ENCODE measurements at regions not wholly inside any gene's neighbourhood (a gene's known extent, or its start where the extent isn't known, plus 50 kb on each side); places are given as distances from the start of the nearest gene placed in this dataset.

- Histone ChIP-seq H3K4me3 (ENCODE audit: low read length in 2 of 2) (no peak overlapping the region), H3K27ac (ENCODE audit: low read depth in 1 of 2, low read length in 1 of 2) (peak overlapping the region in 1 of 2 donors; percentile 1), H3K4me1 (ENCODE audit: control insufficient read depth in 2 of 2, insufficient read depth in 2 of 2, low read length in 2 of 2) (no peaks in the 10 kb centered on the region), H3K27me3 (ENCODE audit: control insufficient read depth in 2 of 2, insufficient read depth in 1 of 2, low read length in 1 of 2) (no peaks in the 10 kb centered on the region), H3K9me3 (ENCODE audit: control insufficient read depth in 2 of 2, insufficient read depth in 1 of 2, low read length in 1 of 2) (no peaks in the 10 kb centered on the region), H3K36me3 (ENCODE audit: control insufficient read depth in 2 of 2, insufficient read depth in 2 of 2, low read length in 1 of 2) (no peaks in the 10 kb centered on the region)
- WGBS, result 84% methylated on average over 12 of the region's 12 CpGs
- no peak for DNase-seq (ENCODE audit: low read depth in 6 of 9, low spot score in 9 of 9)
Observed at GRCh38 chr13:106858903-106859532, 291.1 kb upstream of the ARGLU1 start.

GRCh38 chr13:106852436-106852835 lies 284.5 kb upstream of the ARGLU1 start:
- 92% methylated on average over 8 of the region's 8 CpGs for WGBS
- Histone ChIP-seq H3K36me3 (ENCODE audit: control insufficient read depth in 2 of 2, insufficient read depth in 2 of 2, low read length in 1 of 2) (no peaks in the 10 kb centered on the region), H3K4me3 (ENCODE audit: low read length in 2 of 2) (no peak overlapping the region), H3K9me3 (ENCODE audit: control insufficient read depth in 2 of 2, insufficient read depth in 1 of 2, low read length in 1 of 2) (no peaks in the 10 kb centered on the region), H3K4me1 (ENCODE audit: control insufficient read depth in 2 of 2, insufficient read depth in 2 of 2, low read length in 2 of 2) (no peaks in the 10 kb centered on the region), H3K27ac (ENCODE audit: low read depth in 1 of 2, low read length in 1 of 2) (no peak overlapping the region), H3K27me3 (ENCODE audit: control insufficient read depth in 2 of 2, insufficient read depth in 1 of 2, low read length in 1 of 2) (no peaks in the 10 kb centered on the region)
- DNase-seq (ENCODE audit: low read depth in 6 of 9, low spot score in 9 of 9), result no peak

GRCh38 chr13:106850973-106851650 lies 283.2 kb upstream of the ARGLU1 start:
- 94% methylated on average over 7 of the region's 7 CpGs for WGBS
- Histone ChIP-seq H3K27me3 (ENCODE audit: control insufficient read depth in 2 of 2, insufficient read depth in 1 of 2, low read length in 1 of 2) (no peaks in the 10 kb centered on the region), H3K27ac (ENCODE audit: low read depth in 1 of 2, low read length in 1 of 2) (no peak overlapping the region), H3K9me3 (ENCODE audit: control insufficient read depth in 2 of 2, insufficient read depth in 1 of 2, low read length in 1 of 2) (no peaks in the 10 kb centered on the region), H3K4me1 (ENCODE audit: control insufficient read depth in 2 of 2, insufficient read depth in 2 of 2, low read length in 2 of 2) (no peaks in the 10 kb centered on the region), H3K36me3 (ENCODE audit: control insufficient read depth in 2 of 2, insufficient read depth in 2 of 2, low read length in 1 of 2) (no peaks in the 10 kb centered on the region), H3K4me3 (ENCODE audit: low read length in 2 of 2) (no peak overlapping the region)
- DNase-seq (ENCODE audit: low read depth in 6 of 9, low spot score in 9 of 9), result no peak

- Histone ChIP-seq H3K36me3 (ENCODE audit: control insufficient read depth in 2 of 2, insufficient read depth in 2 of 2, low read length in 1 of 2) (no peaks in the 10 kb centered on the region), H3K27me3 (ENCODE audit: control insufficient read depth in 2 of 2, insufficient read depth in 1 of 2, low read length in 1 of 2) (no peaks in the 10 kb centered on the region), H3K4me3 (ENCODE audit: low read length in 2 of 2) (no peak overlapping the region), H3K4me1 (ENCODE audit: control insufficient read depth in 2 of 2, insufficient read depth in 2 of 2, low read length in 2 of 2) (no peaks in the 10 kb centered on the region), H3K9me3 (ENCODE audit: control insufficient read depth in 2 of 2, insufficient read depth in 1 of 2, low read length in 1 of 2) (no peaks in the 10 kb centered on the region), H3K27ac (ENCODE audit: low read depth in 1 of 2, low read length in 1 of 2) (no peak overlapping the region)
- WGBS, result 88% methylated on average over 5 of the region's 5 CpGs
- DNase-seq (ENCODE audit: low read depth in 6 of 9, low spot score in 9 of 9), result no peak
Observed at GRCh38 chr13:106846571-106847448, 278.9 kb upstream of the ARGLU1 start.

GRCh38 chr13:106836186-106836802 lies 268.4 kb upstream of the ARGLU1 start:
- Histone ChIP-seq H3K36me3 (ENCODE audit: control insufficient read depth in 2 of 2, insufficient read depth in 2 of 2, low read length in 1 of 2) (no peaks in the 10 kb centered on the region), H3K4me1 (ENCODE audit: control insufficient read depth in 2 of 2, insufficient read depth in 2 of 2, low read length in 2 of 2) (no peaks in the 10 kb centered on the region), H3K9me3 (ENCODE audit: control insufficient read depth in 2 of 2, insufficient read depth in 1 of 2, low read length in 1 of 2) (no peaks in the 10 kb centered on the region), H3K27ac (ENCODE audit: low read depth in 1 of 2, low read length in 1 of 2) (no peak overlapping the region), H3K4me3 (ENCODE audit: low read length in 2 of 2) (no peak overlapping the region), H3K27me3 (ENCODE audit: control insufficient read depth in 2 of 2, insufficient read depth in 1 of 2, low read length in 1 of 2) (no peaks in the 10 kb centered on the region)
- 79% methylated on average over 4 of the region's 4 CpGs for WGBS
- no peak for DNase-seq (ENCODE audit: low read depth in 6 of 9, low spot score in 9 of 9)

GRCh38 chr13:106835477-106835876 lies 267.5 kb upstream of the ARGLU1 start:
- 56% methylated on average over 1 of the region's 1 CpG for WGBS
- Histone ChIP-seq H3K27me3 (ENCODE audit: control insufficient read depth in 2 of 2, insufficient read depth in 1 of 2, low read length in 1 of 2) (no peaks in the 10 kb centered on the region), H3K4me1 (ENCODE audit: control insufficient read depth in 2 of 2, insufficient read depth in 2 of 2, low read length in 2 of 2) (no peaks in the 10 kb centered on the region), H3K9me3 (ENCODE audit: control insufficient read depth in 2 of 2, insufficient read depth in 1 of 2, low read length in 1 of 2) (no peaks in the 10 kb centered on the region), H3K27ac (ENCODE audit: low read depth in 1 of 2, low read length in 1 of 2) (no peak overlapping the region), H3K36me3 (ENCODE audit: control insufficient read depth in 2 of 2, insufficient read depth in 2 of 2, low read length in 1 of 2) (no peaks in the 10 kb centered on the region), H3K4me3 (ENCODE audit: low read length in 2 of 2) (no peak overlapping the region)
- no peak for DNase-seq (ENCODE audit: low read depth in 6 of 9, low spot score in 9 of 9)

GRCh38 chr13:106821979-106822378 lies 254.0 kb upstream of the ARGLU1 start:
- Histone ChIP-seq H3K9me3 (ENCODE audit: control insufficient read depth in 2 of 2, insufficient read depth in 1 of 2, low read length in 1 of 2) (no peaks in the 10 kb centered on the region), H3K4me1 (ENCODE audit: control insufficient read depth in 2 of 2, insufficient read depth in 2 of 2, low read length in 2 of 2) (no peaks in the 10 kb centered on the region), H3K4me3 (ENCODE audit: low read length in 2 of 2) (no peak overlapping the region), H3K36me3 (ENCODE audit: control insufficient read depth in 2 of 2, insufficient read depth in 2 of 2, low read length in 1 of 2) (no peaks in the 10 kb centered on the region), H3K27me3 (ENCODE audit: control insufficient read depth in 2 of 2, insufficient read depth in 1 of 2, low read length in 1 of 2) (no peaks in the 10 kb centered on the region), H3K27ac (ENCODE audit: low read depth in 1 of 2, low read length in 1 of 2) (no peak overlapping the region)
- no peak for DNase-seq (ENCODE audit: low read depth in 6 of 9, low spot score in 9 of 9)
- WGBS, result 90% methylated on average over 8 of the region's 8 CpGs

GRCh38 chr13:106819413-106820180 lies 251.7 kb upstream of the ARGLU1 start:
- Histone ChIP-seq H3K27ac (ENCODE audit: low read depth in 1 of 2, low read length in 1 of 2) (no peak overlapping the region), H3K4me3 (ENCODE audit: low read length in 2 of 2) (no peak overlapping the region), H3K9me3 (ENCODE audit: control insufficient read depth in 2 of 2, insufficient read depth in 1 of 2, low read length in 1 of 2) (no peaks in the 10 kb centered on the region), H3K4me1 (ENCODE audit: control insufficient read depth in 2 of 2, insufficient read depth in 2 of 2, low read length in 2 of 2) (no peaks in the 10 kb centered on the region), H3K36me3 (ENCODE audit: control insufficient read depth in 2 of 2, insufficient read depth in 2 of 2, low read length in 1 of 2) (no peaks in the 10 kb centered on the region), H3K27me3 (ENCODE audit: control insufficient read depth in 2 of 2, insufficient read depth in 1 of 2, low read length in 1 of 2) (no peaks in the 10 kb centered on the region)
- 75% methylated on average over 6 of the region's 6 CpGs for WGBS
- DNase-seq (ENCODE audit: low read depth in 6 of 9, low spot score in 9 of 9), result no peak
